Glutamatergic neuron (in vitro differentiated cells): ENCODE measurements at regions not wholly inside any gene's neighbourhood (a gene's known extent, or its start where the extent isn't known, plus 50 kb on each side); places are given as distances from the start of the nearest gene placed in this dataset.
"Not testable (repeated sequence)": the region's sequence is repeated elsewhere in the genome, so short reads cannot be mapped to it uniquely, and the experiment has no call there.

Source experiments
- DNase-seq: peaks from one replicate; pipeline ENCODE4 v3.0.0; 2022
- H3K27ac Mint-ChIP-seq: one replicate; pipeline ENCODE4 v1.8.0; 2020; ENCODE audit warnings: mild to moderate bottlenecking, mixed read lengths, inconsistent platforms; ENCODE audit not compliant: unreplicated experiment
- H3K27me3 Mint-ChIP-seq: one replicate; pipeline ENCODE4 v1.8.0; 2020; ENCODE audit warnings: mild to moderate bottlenecking, moderate library complexity, mixed read lengths, inconsistent platforms; ENCODE audit not compliant: unreplicated experiment
- H3K36me3 Mint-ChIP-seq: one replicate; pipeline ENCODE4 v1.8.0; 2020; ENCODE audit warnings: mild to moderate bottlenecking, mixed read lengths, inconsistent platforms; ENCODE audit not compliant: unreplicated experiment
- H3K4me1 Mint-ChIP-seq: one replicate; pipeline ENCODE4 v1.8.0; 2020; ENCODE audit warnings: mild to moderate bottlenecking, low read depth, mixed read lengths, inconsistent platforms; ENCODE audit not compliant: unreplicated experiment
- H3K4me3 Mint-ChIP-seq: one replicate; pipeline ENCODE4 v1.8.0; 2020; ENCODE audit warnings: mild to moderate bottlenecking, mixed read lengths, inconsistent platforms; ENCODE audit not compliant: unreplicated experiment
- H3K9me3 Mint-ChIP-seq: one replicate; pipeline ENCODE4 v1.8.0; 2020; ENCODE audit warnings: mild to moderate bottlenecking, moderate library complexity, mixed read lengths, inconsistent platforms; ENCODE audit not compliant: unreplicated experiment
- TF ChIP-seq, protein P1 (sequence below): fragments of 200-600 bp; sonication (generic); IDR thresholded peaks from one replicate; pipeline ENCODE4 v1.5.0; 2021; ENCODE audit not compliant: partially characterized antibody, unreplicated experiment

DNA sequence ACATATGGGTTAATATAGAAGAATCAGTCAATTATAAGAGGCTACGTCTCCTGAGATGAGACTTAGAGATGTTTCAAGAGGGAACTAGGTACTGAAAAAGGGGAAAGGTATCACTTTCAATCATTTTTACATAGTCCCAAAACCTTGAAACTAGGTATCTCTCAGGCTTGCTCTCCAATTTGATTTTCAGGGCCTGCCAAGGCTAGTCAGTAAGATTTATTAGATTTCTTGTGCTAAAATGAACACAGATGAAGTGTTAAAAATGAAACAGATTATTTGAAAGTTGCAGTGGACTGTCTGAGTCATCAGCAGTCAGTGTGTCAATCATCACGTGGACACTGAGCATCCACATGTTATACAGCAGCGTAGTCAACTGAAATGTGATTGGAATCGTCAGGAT lies 591.1 kb downstream of the DTWD2 start:
- Mint-ChIP-seq H3K27me3 (no peaks in the 10 kb centered on the region), H3K27ac (no peak overlapping the region), H3K9me3 (no peaks in the 10 kb centered on the region), H3K36me3 (peaks cover 4% of the 10 kb centered on the region), H3K4me3 (no peak overlapping the region), H3K4me1 (no peaks in the 10 kb centered on the region)
- TF ChIP-seq, protein P1, sequence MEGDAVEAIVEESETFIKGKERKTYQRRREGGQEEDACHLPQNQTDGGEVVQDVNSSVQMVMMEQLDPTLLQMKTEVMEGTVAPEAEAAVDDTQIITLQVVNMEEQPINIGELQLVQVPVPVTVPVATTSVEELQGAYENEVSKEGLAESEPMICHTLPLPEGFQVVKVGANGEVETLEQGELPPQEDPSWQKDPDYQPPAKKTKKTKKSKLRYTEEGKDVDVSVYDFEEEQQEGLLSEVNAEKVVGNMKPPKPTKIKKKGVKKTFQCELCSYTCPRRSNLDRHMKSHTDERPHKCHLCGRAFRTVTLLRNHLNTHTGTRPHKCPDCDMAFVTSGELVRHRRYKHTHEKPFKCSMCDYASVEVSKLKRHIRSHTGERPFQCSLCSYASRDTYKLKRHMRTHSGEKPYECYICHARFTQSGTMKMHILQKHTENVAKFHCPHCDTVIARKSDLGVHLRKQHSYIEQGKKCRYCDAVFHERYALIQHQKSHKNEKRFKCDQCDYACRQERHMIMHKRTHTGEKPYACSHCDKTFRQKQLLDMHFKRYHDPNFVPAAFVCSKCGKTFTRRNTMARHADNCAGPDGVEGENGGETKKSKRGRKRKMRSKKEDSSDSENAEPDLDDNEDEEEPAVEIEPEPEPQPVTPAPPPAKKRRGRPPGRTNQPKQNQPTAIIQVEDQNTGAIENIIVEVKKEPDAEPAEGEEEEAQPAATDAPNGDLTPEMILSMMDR, result no peak
- DNase-seq, result no peak

DNA sequence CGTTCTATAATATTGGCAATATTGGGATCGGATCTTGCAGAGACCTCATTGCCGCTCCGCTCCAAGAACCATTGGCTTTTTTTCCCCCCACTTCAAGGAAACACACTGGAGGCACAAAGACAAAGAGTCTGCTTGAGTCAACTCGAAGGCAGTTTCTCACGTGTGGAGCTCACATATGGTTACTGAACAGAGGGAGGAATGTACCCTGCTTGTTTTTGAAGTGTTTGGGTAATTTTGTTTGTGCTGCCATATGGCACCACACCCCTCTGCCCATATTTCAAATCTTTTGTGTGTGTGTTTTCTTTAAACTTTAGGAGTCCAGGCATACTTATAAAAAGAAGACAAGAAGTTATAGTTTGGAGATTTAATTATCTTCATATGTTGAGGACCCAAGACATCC lies 595.9 kb downstream of the DTWD2 start:
- DNase-seq, result no peak
- TF ChIP-seq, protein P1, result no peak
- H3K27me3 Mint-ChIP-seq, result no peaks in the 10 kb centered on the region
- no peaks in the 10 kb centered on the region for H3K9me3 Mint-ChIP-seq
- no peak overlapping the region for H3K4me3 Mint-ChIP-seq
- H3K27ac Mint-ChIP-seq, result no peak overlapping the region
- H3K4me1 Mint-ChIP-seq, result no peaks in the 10 kb centered on the region
- H3K36me3 Mint-ChIP-seq, result no peaks in the 10 kb centered on the region

DNA sequence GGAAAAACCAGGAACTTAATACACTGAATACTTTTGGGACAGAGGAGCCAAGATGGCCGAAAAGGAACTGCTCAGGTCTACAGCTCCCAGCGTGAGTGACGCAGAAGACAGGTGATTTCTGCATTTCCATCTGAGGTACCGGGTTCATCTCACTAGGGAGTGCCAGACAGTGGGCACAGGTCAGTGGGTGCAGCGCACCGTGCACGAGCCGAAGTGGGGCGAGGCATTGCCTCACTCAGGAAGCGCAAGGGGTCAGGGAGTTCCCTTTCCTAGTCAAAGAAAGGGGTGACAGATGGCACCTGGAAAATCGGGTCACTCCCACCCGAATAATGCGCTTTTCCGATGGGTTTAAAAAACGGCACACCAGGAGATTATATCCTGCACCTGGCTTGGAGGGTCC lies 605.4 kb downstream of the DTWD2 start:
- H3K9me3 Mint-ChIP-seq, H3K27me3 Mint-ChIP-seq, H3K27ac Mint-ChIP-seq, H3K4me1 Mint-ChIP-seq, DNase-seq, H3K4me3 Mint-ChIP-seq: not testable (repeated sequence)
- H3K36me3 Mint-ChIP-seq, result peaks cover 13% of the 10 kb centered on the region

DNA sequence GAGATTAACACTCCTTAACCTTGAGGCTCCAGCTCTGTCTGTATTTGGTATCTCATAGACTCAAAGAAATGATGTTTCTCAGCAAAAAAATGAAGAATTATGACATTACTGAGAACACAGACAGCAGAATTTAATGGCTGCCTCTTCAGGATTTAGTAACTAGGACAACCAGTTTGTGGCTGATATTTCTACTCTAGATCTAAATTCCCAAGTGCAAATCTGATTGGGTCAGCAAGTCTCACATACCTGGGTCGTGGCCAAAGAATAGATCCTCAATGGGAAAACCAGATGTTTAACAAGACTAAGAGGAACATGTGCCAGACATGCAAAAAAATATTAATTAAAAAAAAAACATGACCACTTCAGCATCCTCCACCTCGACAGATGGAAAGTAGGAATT lies 608.9 kb downstream of the DTWD2 start:
- H3K4me1 Mint-ChIP-seq, result no peaks in the 10 kb centered on the region

DNA sequence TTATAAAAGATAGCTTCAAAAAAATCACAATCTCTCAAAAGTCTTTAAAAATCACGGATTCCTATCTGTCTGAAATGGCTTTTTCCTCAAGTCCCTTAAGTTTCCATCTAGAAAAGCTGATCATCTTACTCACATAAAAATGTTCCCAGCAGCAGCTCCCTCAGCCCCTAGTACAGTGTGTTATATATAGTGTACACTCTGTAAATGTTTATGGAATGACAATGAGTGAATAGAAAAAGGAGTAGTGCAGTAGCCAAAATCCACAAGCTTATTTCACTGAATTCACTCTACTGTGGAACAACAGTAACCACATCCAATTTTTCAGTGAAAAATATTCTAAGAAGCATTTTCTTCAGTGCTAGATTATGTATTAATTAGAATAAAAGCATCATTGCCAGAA lies 609.4 kb downstream of the DTWD2 start:
- Mint-ChIP-seq H3K4me1 (no peaks in the 10 kb centered on the region), H3K9me3 (peaks cover 8% of the 10 kb centered on the region), H3K27ac (no peak overlapping the region), H3K27me3 (no peaks in the 10 kb centered on the region), H3K36me3 (peaks cover 13% of the 10 kb centered on the region), H3K4me3 (no peak overlapping the region)
- no peak for DNase-seq
- TF ChIP-seq, protein P1, result no peak

More for the DNA sequence above, 608.9 kb downstream of the DTWD2 start:
- TF ChIP-seq, protein P1, result no peak
- Mint-ChIP-seq H3K27ac (no peak overlapping the region), H3K36me3 (peaks cover 13% of the 10 kb centered on the region), H3K27me3 (no peaks in the 10 kb centered on the region), H3K9me3 (peaks cover 10% of the 10 kb centered on the region), H3K4me3 (no peak overlapping the region)
- DNase-seq, result no peak

DNA sequence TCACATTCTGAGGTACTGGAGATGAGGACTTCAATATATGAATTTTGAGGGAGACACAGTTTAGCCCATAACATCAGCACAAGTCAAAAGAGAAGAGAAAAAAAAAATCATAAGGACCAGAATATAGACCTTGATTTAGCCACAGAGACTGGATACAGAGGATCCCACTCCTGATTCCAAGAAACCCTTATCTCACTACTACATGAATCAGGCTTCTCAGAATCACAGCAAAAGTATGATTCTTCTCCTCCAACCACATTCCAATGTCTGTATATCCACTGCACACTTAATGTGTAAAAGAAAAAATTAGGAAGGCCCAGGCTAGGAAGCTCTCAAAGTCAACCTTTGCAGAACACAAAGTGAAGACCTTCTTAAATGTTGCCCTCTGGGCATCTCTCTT lies 610.9 kb downstream of the DTWD2 start:
- Mint-ChIP-seq H3K27ac (no peak overlapping the region), H3K4me1 (no peaks in the 10 kb centered on the region), H3K9me3 (peaks cover 2% of the 10 kb centered on the region)

More for the DNA sequence above, 610.9 kb downstream of the DTWD2 start:
- H3K27me3 Mint-ChIP-seq, result no peaks in the 10 kb centered on the region
- DNase-seq, result no peak
- H3K4me3 Mint-ChIP-seq, result no peak overlapping the region
- TF ChIP-seq, protein P1, result no peak
- H3K36me3 Mint-ChIP-seq, result peaks cover 7% of the 10 kb centered on the region
